ENCODE measurements at regions not wholly inside any gene's neighbourhood (a gene's known extent, or its start where the extent isn't known, plus 50 kb on each side); places are given as distances from the start of the nearest gene placed in this dataset.

DNA sequence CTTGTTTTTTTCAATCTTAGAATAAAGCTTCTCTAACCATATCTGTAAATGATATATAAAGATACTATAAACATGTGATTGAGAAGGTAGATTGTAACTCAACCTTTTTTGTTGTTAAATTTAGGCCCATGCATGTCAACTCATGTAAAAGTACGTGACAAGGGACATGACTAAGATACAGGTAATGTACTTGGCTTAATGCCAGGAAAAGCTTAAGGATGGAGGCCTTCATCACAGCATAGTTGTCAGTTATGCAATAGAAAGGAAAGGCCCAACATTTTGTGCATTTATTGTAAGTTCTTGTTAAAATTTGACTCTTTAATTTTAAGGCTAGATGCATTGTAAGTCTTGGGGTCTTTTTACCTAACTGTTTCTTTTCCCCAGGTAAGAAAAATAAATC is 305.1 kb downstream of the LTN1 start:
- no peak for FAIRE-seq
- CTCF ChIA-PET: interaction anchor here (1.0 to 1.6 kb wide), 2 partner anchors 10 to 58 kb away, joined by 3 to 4 read pairs; no protein-coding TSS in a partner anchor
- intact Hi-C loops (cut with micrococcal nuclease): no loop called here
- H3K4me1 ChIP-seq (ENCODE audit: control insufficient read depth, extremely low read depth, insufficient read depth, low read length): no peaks in the 10 kb centered on the region
- no peaks in the 10 kb centered on the region for H4K20me1 ChIP-seq (replicated peaks; ENCODE audit: control insufficient read depth, extremely low read depth, insufficient read depth, low read length)
- no peaks in the 10 kb centered on the region for H3K9me1 ChIP-seq (replicated peaks; ENCODE audit: control insufficient read depth, extremely low read depth, insufficient read depth, low read length)
- H3K9ac ChIP-seq (replicated peaks; ENCODE audit: extremely low read depth, insufficient read depth, low read length): no peak overlapping the region
- H3K27me3 ChIP-seq (ENCODE audit: control insufficient read depth in 2 of 2, insufficient read depth in 2 of 2, low read length in 2 of 2): no peaks in the 10 kb centered on the region
- no peak for DNase-seq (ENCODE audit: low read depth, low spot score)
- no peaks in the 10 kb centered on the region for H3K36me3 ChIP-seq (ENCODE audit: control insufficient read depth in 2 of 2, extremely low read depth in 1 of 2, insufficient read depth in 2 of 2, low read length in 2 of 2)
- no peak overlapping the region for H3K4me2 ChIP-seq (ENCODE audit: insufficient read depth, low read length)
- POLR2A ChIA-PET: no interaction called here
- no peak overlapping the region for H3K27ac ChIP-seq (ENCODE audit: insufficient read depth, low read depth, low read length)
- no peak overlapping the region for H2AFZ ChIP-seq (ENCODE audit: low read depth, low read length)
- dilution Hi-C loops (cut with MboI; ENCODE audit: extremely low pct_ligation_motif_present, low sequenced_read_pairs): no loop called here
- no TSS peak for BruUV-seq (replicated peaks)
- no peaks in the 10 kb centered on the region for H3K9me3 ChIP-seq (replicated peaks; ENCODE audit: control insufficient read depth, insufficient read depth, low read length)
- TF ChIP-seq JUN (IDR thresholded peaks at IDR 0.05; ENCODE audit: borderline replicate concordance, insufficient read depth, insufficient read length, low read depth) (no peak), POLR2AphosphoS5 (IDR thresholded peaks at IDR 0.05; ENCODE audit: insufficient read depth, low read depth, low read length) (no peak)
- TF ChIP-seq, protein P1, sequence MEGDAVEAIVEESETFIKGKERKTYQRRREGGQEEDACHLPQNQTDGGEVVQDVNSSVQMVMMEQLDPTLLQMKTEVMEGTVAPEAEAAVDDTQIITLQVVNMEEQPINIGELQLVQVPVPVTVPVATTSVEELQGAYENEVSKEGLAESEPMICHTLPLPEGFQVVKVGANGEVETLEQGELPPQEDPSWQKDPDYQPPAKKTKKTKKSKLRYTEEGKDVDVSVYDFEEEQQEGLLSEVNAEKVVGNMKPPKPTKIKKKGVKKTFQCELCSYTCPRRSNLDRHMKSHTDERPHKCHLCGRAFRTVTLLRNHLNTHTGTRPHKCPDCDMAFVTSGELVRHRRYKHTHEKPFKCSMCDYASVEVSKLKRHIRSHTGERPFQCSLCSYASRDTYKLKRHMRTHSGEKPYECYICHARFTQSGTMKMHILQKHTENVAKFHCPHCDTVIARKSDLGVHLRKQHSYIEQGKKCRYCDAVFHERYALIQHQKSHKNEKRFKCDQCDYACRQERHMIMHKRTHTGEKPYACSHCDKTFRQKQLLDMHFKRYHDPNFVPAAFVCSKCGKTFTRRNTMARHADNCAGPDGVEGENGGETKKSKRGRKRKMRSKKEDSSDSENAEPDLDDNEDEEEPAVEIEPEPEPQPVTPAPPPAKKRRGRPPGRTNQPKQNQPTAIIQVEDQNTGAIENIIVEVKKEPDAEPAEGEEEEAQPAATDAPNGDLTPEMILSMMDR (IDR thresholded peaks at IDR 0.05; ENCODE audit: extremely low read depth in 1 of 2, insufficient read depth in 1 of 2, low read depth in 1 of 2, low read length in 2 of 2): no peak
- no peaks in the 10 kb centered on the region for H3K79me2 ChIP-seq (ENCODE audit: control insufficient read depth, insufficient read depth, low read length)
- no peak overlapping the region for H3K4me3 ChIP-seq (replicated peaks in 1 of 3; ENCODE audit: insufficient read depth in 1 of 3, low read depth in 1 of 3, low read length in 3 of 3)

GRCh38 chr21:28683982-28684752 is 308.5 kb downstream of the LTN1 start:
- POLR2A ChIA-PET: no interaction called here
- dilution Hi-C loops (cut with MboI; ENCODE audit: extremely low pct_ligation_motif_present, low sequenced_read_pairs) (no loop called here), intact Hi-C loops (cut with micrococcal nuclease) (no loop called here)
- H3K9ac ChIP-seq (replicated peaks; ENCODE audit: extremely low read depth, insufficient read depth, low read length): no peak overlapping the region
- BruUV-seq (replicated peaks): no TSS peak
- CTCF ChIA-PET: no interaction called here
- no peak for DNase-seq (ENCODE audit: low read depth, low spot score)
- no peaks in the 10 kb centered on the region for H3K9me3 ChIP-seq (replicated peaks; ENCODE audit: control insufficient read depth, insufficient read depth, low read length)
- H3K4me1 ChIP-seq (ENCODE audit: control insufficient read depth, extremely low read depth, insufficient read depth, low read length): no peaks in the 10 kb centered on the region
- H2AFZ ChIP-seq (ENCODE audit: low read depth, low read length): no peak overlapping the region
- H3K36me3 ChIP-seq (ENCODE audit: control insufficient read depth in 2 of 2, extremely low read depth in 1 of 2, insufficient read depth in 2 of 2, low read length in 2 of 2): no peaks in the 10 kb centered on the region
- H3K79me2 ChIP-seq (ENCODE audit: control insufficient read depth, insufficient read depth, low read length): no peaks in the 10 kb centered on the region
- no peaks in the 10 kb centered on the region for H4K20me1 ChIP-seq (replicated peaks; ENCODE audit: control insufficient read depth, extremely low read depth, insufficient read depth, low read length)
- TF ChIP-seq POLR2AphosphoS5 (IDR thresholded peaks at IDR 0.05; ENCODE audit: insufficient read depth, low read depth, low read length) (no peak), GATA2 (IDR thresholded peaks at IDR 0.05; ENCODE audit: insufficient read depth, insufficient read length, low read depth, low read length) (no peak), FOS (IDR thresholded peaks at IDR 0.05; ENCODE audit: borderline replicate concordance, insufficient read depth, low read length) (no peak), EZH2 (IDR thresholded peaks at IDR 0.05; ENCODE audit: borderline replicate concordance, low read depth, low read length, severe bottlenecking) (no peak), MYC (IDR thresholded peaks at IDR 0.05; ENCODE audit: low read depth, low read length) (no peak), POLR2A (IDR thresholded peaks at IDR 0.05; ENCODE audit: low read depth, low read length) (no peak), JUN (IDR thresholded peaks at IDR 0.05; ENCODE audit: borderline replicate concordance, insufficient read depth, insufficient read length, low read depth) (no peak)
- TF ChIP-seq, protein P1 (IDR thresholded peaks at IDR 0.05; ENCODE audit: extremely low read depth in 1 of 2, insufficient read depth in 1 of 2, low read depth in 1 of 2, low read length in 2 of 2): no peak
- TF ChIP-seq, protein P2, sequence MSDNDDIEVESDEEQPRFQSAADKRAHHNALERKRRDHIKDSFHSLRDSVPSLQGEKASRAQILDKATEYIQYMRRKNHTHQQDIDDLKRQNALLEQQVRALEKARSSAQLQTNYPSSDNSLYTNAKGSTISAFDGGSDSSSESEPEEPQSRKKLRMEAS (IDR thresholded peaks at IDR 0.05; ENCODE audit: insufficient read depth, insufficient read length): no peak
- no peaks in the 10 kb centered on the region for H3K9me1 ChIP-seq (replicated peaks; ENCODE audit: control insufficient read depth, extremely low read depth, insufficient read depth, low read length)
- no peak overlapping the region for H3K4me3 ChIP-seq (replicated peaks in 1 of 3; ENCODE audit: insufficient read depth in 1 of 3, low read depth in 1 of 3, low read length in 3 of 3)
- no peaks in the 10 kb centered on the region for H3K27me3 ChIP-seq (ENCODE audit: control insufficient read depth in 2 of 2, insufficient read depth in 2 of 2, low read length in 2 of 2)
- FAIRE-seq: no peak
- H3K4me2 ChIP-seq (ENCODE audit: insufficient read depth, low read length): no peak overlapping the region
- no peak overlapping the region for H3K27ac ChIP-seq (ENCODE audit: insufficient read depth, low read depth, low read length)
